GM18499 (cell line): ENCODE measurements at regions not wholly inside any gene's neighbourhood (a gene's known extent, or its start where the extent isn't known, plus 50 kb on each side); places are given as distances from the start of the nearest gene placed in this dataset.

Source experiments
- ATAC-seq: cut with Tn5 transposase; IDR thresholded peaks from one replicate; pipeline ENCODE4 v1.9.1; 2021; ENCODE audit warnings: moderate number of reproducible peaks; ENCODE audit not compliant: insufficient read depth, unreplicated experiment

- ATAC-seq: no peak
Measured at GRCh38 chr1:104906141-104906540, 1156.4 kb downstream of the AMY1C start.

- ATAC-seq: no peak
Measured at GRCh38 chr1:104919188-104919587, 1169.5 kb downstream of the AMY1C start.

- no peak for ATAC-seq
Measured at GRCh38 chr1:104921525-104921924, 1171.8 kb downstream of the AMY1C start.

GRCh38 chr1:104923075-104923474, 1173.4 kb downstream of the AMY1C start:
- no peak for ATAC-seq

GRCh38 chr1:104929280-104929679, 1179.6 kb downstream of the AMY1C start:
- no peak for ATAC-seq

GRCh38 chr1:104932030-104932915, 1182.6 kb downstream of the AMY1C start:
- no peak for ATAC-seq

GRCh38 chr1:104932949-104933679, 1183.4 kb downstream of the AMY1C start:
- ATAC-seq: no peak

- no peak for ATAC-seq
Measured at GRCh38 chr1:104933846-104934245, 1184.1 kb downstream of the AMY1C start.

- no peak for ATAC-seq
Measured at GRCh38 chr1:104945406-104945805, 1195.7 kb downstream of the AMY1C start.

- ATAC-seq: no peak
Measured at GRCh38 chr1:104946558-104947210, 1197.0 kb downstream of the AMY1C start.

GRCh38 chr1:104953555-104953954, 1203.9 kb downstream of the AMY1C start:
- no peak for ATAC-seq

- ATAC-seq: no peak
Measured at GRCh38 chr1:104973516-104973915, 1223.8 kb downstream of the AMY1C start.

- ATAC-seq: no peak
Measured at GRCh38 chr1:104979651-104980050, 1230.0 kb downstream of the AMY1C start.

- ATAC-seq: peak; percentile 94
Measured at GRCh38 chr1:104987210-104987609, 1237.5 kb downstream of the AMY1C start.

- ATAC-seq: no peak
Measured at GRCh38 chr1:104989012-104989411, 1239.3 kb downstream of the AMY1C start.

- ATAC-seq: no peak
Measured at GRCh38 chr1:104991702-104992101, 1242.0 kb downstream of the AMY1C start.

GRCh38 chr1:105000793-105001192, 1251.1 kb downstream of the AMY1C start:
- ATAC-seq: no peak

GRCh38 chr1:105004515-105004914, 1254.8 kb downstream of the AMY1C start:
- ATAC-seq: no peak

GRCh38 chr1:105005594-105006195, 1256.0 kb downstream of the AMY1C start:
- no peak for ATAC-seq

GRCh38 chr1:105017587-105017986, 1267.9 kb downstream of the AMY1C start:
- ATAC-seq: no peak

GRCh38 chr1:105023719-105024118, 1274.0 kb downstream of the AMY1C start:
- ATAC-seq: no peak
